GM23338 (cell line): ENCODE measurements at regions not wholly inside any gene's neighbourhood (a gene's known extent, or its start where the extent isn't known, plus 50 kb on each side); places are given as distances from the start of the nearest gene placed in this dataset.

Experiments
- ATAC-seq: fragments of 200-7000 bp; cut with Tn5 transposase; 3 replicates; pipeline ENCODE4 v1.9.1; 2020
- DNase-seq: peaks from one replicate; pipeline ENCODE4 v3.0.0-alpha.2; 2015; ENCODE audit warnings: low spot score
- H2AFZ ChIP-seq: fragments of 200-600 bp; sonication (generic); 2 replicates; pipeline ENCODE4 v1.8.0; 2016; ENCODE audit warnings: antibody characterized with exemption, mild to moderate bottlenecking, moderate library complexity
- H3F3A ChIP-seq: fragments of 200-600 bp; sonication (generic); replicated peaks from 2 replicates; pipeline ENCODE4 v1.8.0; 2017; ENCODE audit warnings: antibody characterized with exemption, mixed run types, low read depth
- H3K27ac ChIP-seq: fragments of 200-600 bp; sonication (generic); 2 replicates; pipeline ENCODE4 v1.6.1; 2016; ENCODE audit warnings: low read depth
- H3K27me3 ChIP-seq: fragments of 200-600 bp; sonication (generic); 2 replicates; pipeline ENCODE4 v1.8.0; 2016; ENCODE audit warnings: mild to moderate bottlenecking, mixed run types, moderate library complexity; ENCODE audit not compliant: insufficient read depth
- H3K36me3 ChIP-seq: fragments of 200-600 bp; sonication (generic); 2 replicates; pipeline ENCODE4 v1.8.0; 2016; ENCODE audit warnings: mild to moderate bottlenecking; ENCODE audit not compliant: insufficient read depth
- H3K4me1 ChIP-seq: fragments of 200-600 bp; sonication (generic); 2 replicates; pipeline ENCODE4 v1.8.0; 2016; ENCODE audit warnings: mild to moderate bottlenecking, moderate library complexity; ENCODE audit not compliant: insufficient read depth
- H3K4me2 ChIP-seq: fragments of 200-600 bp; sonication (generic); 2 replicates; pipeline ENCODE4 v1.7.1; 2017; ENCODE audit warnings: mixed run types
- H3K4me3 ChIP-seq: fragments of 200-600 bp; sonication (generic); 2 replicates; pipeline ENCODE4 v1.6.1; 2016; ENCODE audit warnings: mixed run types
- H3K79me2 ChIP-seq: fragments of 200-600 bp; sonication (generic); replicated peaks from 2 replicates; pipeline ENCODE4 v1.8.0; 2017; ENCODE audit warnings: mild to moderate bottlenecking; ENCODE audit not compliant: insufficient read depth
- H3K9me2 ChIP-seq: fragments of 200-600 bp; sonication (generic); 2 replicates; pipeline ENCODE4 v1.8.0; 2017; ENCODE audit not compliant: insufficient read depth
- H4K20me1 ChIP-seq: fragments of 200-600 bp; sonication (generic); replicated peaks from 2 replicates; pipeline ENCODE4 v1.8.0; 2017; ENCODE audit warnings: mild to moderate bottlenecking; ENCODE audit not compliant: insufficient read depth
- H3K27ac Mint-ChIP-seq: 2 replicates; pipeline ENCODE4 v1.8.0; 2020; ENCODE audit warnings: inconsistent platforms, mild to moderate bottlenecking, moderate library complexity, mixed read lengths
- H3K27me3 Mint-ChIP-seq: 3 replicates; pipeline ENCODE4 v1.8.0; 2022; ENCODE audit warnings: low read depth, mild to moderate bottlenecking, moderate library complexity, mixed read lengths, inconsistent platforms; ENCODE audit not compliant: insufficient read depth, poor library complexity
- H3K36me3 Mint-ChIP-seq: 3 replicates; pipeline ENCODE4 v1.8.0; 2021; ENCODE audit warnings: low read depth, mild to moderate bottlenecking, inconsistent platforms, moderate library complexity, mixed read lengths
- H3K4me1 Mint-ChIP-seq: 3 replicates; pipeline ENCODE4 v1.8.0; 2020; ENCODE audit warnings: mild to moderate bottlenecking, inconsistent platforms, mixed read lengths
- H3K4me3 Mint-ChIP-seq: 3 replicates; pipeline ENCODE4 v1.8.0; 2021; ENCODE audit warnings: moderate library complexity, mild to moderate bottlenecking, inconsistent platforms, mixed read lengths
- H3K9me3 Mint-ChIP-seq: 3 replicates; pipeline ENCODE4 v1.8.0; 2020; ENCODE audit warnings: moderate library complexity, mild to moderate bottlenecking, inconsistent platforms, mixed read lengths
- CREB1 ChIP-seq: fragments of 250-450 bp; sonication (Bioruptor Pico); IDR thresholded peaks from 2 replicates; pipeline ENCODE4 v1.5.0; 2020; ENCODE audit warnings: low read depth, mild to moderate bottlenecking, moderate library complexity
- CTCF ChIP-seq, 2 experiments: fragments of 200-600 bp in 1 of 2; sonication (generic) in 1 of 2; conservative IDR thresholded peaks; 2 replicates each; pipeline versions ENCODE4 v1.5.1 to v1.6.1; 2016 to 2017; ENCODE audit warnings: antibody characterized with exemption in 2 of 2, low read depth in 2 of 2, mild to moderate bottlenecking in 2 of 2, moderate library complexity in 1 of 2
- EZH2 ChIP-seq: fragments of 200-600 bp; sonication (generic); IDR thresholded peaks from one replicate; pipeline ENCODE4 v1.8.0; 2017; ENCODE audit warnings: antibody characterized with exemption, mild to moderate bottlenecking, low read depth; ENCODE audit not compliant: unreplicated experiment
- EZH2phosphoT487 ChIP-seq: fragments of 200-600 bp; sonication (generic); IDR thresholded peaks from one replicate; pipeline ENCODE4 v1.8.1; 2018; ENCODE audit warnings: antibody characterized with exemption; ENCODE audit not compliant: unreplicated experiment
- REST ChIP-seq: IDR thresholded peaks from one replicate; pipeline ENCODE4 v1.6.1; 2018; ENCODE audit warnings: antibody characterized with exemption; ENCODE audit not compliant: unreplicated experiment
- STAT1 ChIP-seq: IDR thresholded peaks from one replicate; pipeline ENCODE4 v1.6.1; 2016; ENCODE audit warnings: antibody characterized with exemption; ENCODE audit not compliant: unreplicated experiment
- ZNF114 ChIP-seq: fragments of 250-450 bp; sonication (Bioruptor Pico); IDR thresholded peaks from 2 replicates; pipeline ENCODE4 v1.5.0; 2020; ENCODE audit warnings: mild to moderate bottlenecking, moderate library complexity

DNA sequence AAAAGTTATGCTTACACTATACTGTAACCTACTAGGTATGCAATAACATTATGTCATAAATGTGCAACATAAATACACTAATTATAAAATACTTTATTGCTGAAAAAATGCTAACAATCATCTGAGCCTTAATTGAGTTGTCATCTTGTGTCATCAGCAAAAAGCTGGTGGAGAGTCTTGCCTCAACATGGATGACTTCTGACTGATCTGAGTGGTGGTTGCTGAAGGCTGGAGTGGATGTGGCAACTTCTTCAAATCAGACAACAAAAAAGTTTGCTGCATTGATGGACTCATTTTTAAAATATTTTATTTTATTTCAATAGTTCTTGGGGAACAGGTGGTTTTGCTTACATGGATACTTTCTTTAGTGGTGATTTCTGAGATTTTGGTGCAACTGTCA is 93.9 kb upstream of the AMN1 start:
- H3K27ac ChIP-seq = no peak overlapping the region
- no peaks in the 10 kb centered on the region for H4K20me1 ChIP-seq
- H3K36me3 Mint-ChIP-seq = peaks cover 21% of the 10 kb centered on the region
- no peaks in the 10 kb centered on the region for H3K4me1 ChIP-seq
- H3F3A ChIP-seq = no peaks in the 10 kb centered on the region
- H3K4me2 ChIP-seq = no peak overlapping the region
- DNase-seq (no peak), ATAC-seq (no peak)
- no peak overlapping the region for H3K4me3 ChIP-seq
- H2AFZ ChIP-seq = no peak overlapping the region
- no peaks in the 10 kb centered on the region for H3K27me3 ChIP-seq
- H3K79me2 ChIP-seq = no peaks in the 10 kb centered on the region
- H3K27ac Mint-ChIP-seq = no peak overlapping the region
- TF ChIP-seq STAT1 (no peak), REST (no peak), CREB1 (CRISPR knock-in tag) (no peak), CTCF (conservative IDR thresholded peaks at IDR 0.05; ENCODE audit: low read depth in 2 of 2) (no peak)
- H3K9me2 ChIP-seq = no peaks in the 10 kb centered on the region
- no peaks in the 10 kb centered on the region for H3K36me3 ChIP-seq
- H3K4me3 Mint-ChIP-seq = no peak overlapping the region
- H3K9me3 Mint-ChIP-seq = peaks cover 37% of the 10 kb centered on the region
- H3K4me1 Mint-ChIP-seq = no peaks in the 10 kb centered on the region
- H3K27me3 Mint-ChIP-seq = peaks cover 1% of the 10 kb centered on the region

DNA sequence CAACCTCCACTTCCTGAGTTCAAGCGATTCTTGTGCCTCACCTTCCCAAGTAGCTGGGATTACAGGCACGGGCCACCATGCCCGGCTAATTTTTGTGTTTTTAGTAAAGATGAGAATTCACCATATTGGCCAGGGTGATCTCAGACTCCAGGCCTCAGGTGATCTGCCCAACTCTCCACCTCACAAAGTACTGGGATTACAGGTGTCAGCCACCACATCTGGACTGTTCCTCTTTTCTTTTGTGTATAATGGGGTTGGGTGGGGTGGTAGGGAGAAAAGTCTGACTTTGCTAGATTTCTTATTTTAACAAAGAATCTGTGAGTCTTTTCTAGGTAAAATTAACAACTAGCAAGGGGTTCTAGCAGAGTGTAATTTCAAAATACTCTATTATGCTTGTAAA is 92.7 kb upstream of the AMN1 start:
- no peak for ATAC-seq
- no peaks in the 10 kb centered on the region for H3K4me1 Mint-ChIP-seq
- TF ChIP-seq EZH2phosphoT487 (no peak), REST (no peak), CREB1 (CRISPR knock-in tag) (no peak), CTCF (conservative IDR thresholded peaks at IDR 0.05; ENCODE audit: low read depth in 2 of 2) (no peak), EZH2 (no peak), ZNF114 (CRISPR knock-in tag) (no peak)

More for the DNA sequence above, 92.7 kb upstream of the AMN1 start:
- Histone ChIP-seq H3K4me1 (no peaks in the 10 kb centered on the region), H3F3A (no peaks in the 10 kb centered on the region), H3K79me2 (no peaks in the 10 kb centered on the region), H3K9me2 (no peaks in the 10 kb centered on the region), H3K27ac (no peak overlapping the region), H3K27me3 (no peaks in the 10 kb centered on the region), H3K4me3 (no peak overlapping the region), H2AFZ (no peak overlapping the region), H4K20me1 (no peaks in the 10 kb centered on the region), H3K4me2 (no peak overlapping the region), H3K36me3 (no peaks in the 10 kb centered on the region)
- H3K9me3 Mint-ChIP-seq = peaks cover 26% of the 10 kb centered on the region
- peaks cover 17% of the 10 kb centered on the region; the same call in 2 of the 3 replicates for H3K36me3 Mint-ChIP-seq
- no peak overlapping the region for H3K4me3 Mint-ChIP-seq
- peaks cover 1% of the 10 kb centered on the region for H3K27me3 Mint-ChIP-seq
- H3K27ac Mint-ChIP-seq = no peak overlapping the region
- DNase-seq = no peak
